ENCODE measurements at regions not wholly inside any gene's neighbourhood (a gene's known extent, or its start where the extent isn't known, plus 50 kb on each side); places are given as distances from the start of the nearest gene placed in this dataset.
"Not testable (repeated sequence)": the region's sequence is repeated elsewhere in the genome, so short reads cannot be mapped to it uniquely, and the experiment has no call there.

DNA sequence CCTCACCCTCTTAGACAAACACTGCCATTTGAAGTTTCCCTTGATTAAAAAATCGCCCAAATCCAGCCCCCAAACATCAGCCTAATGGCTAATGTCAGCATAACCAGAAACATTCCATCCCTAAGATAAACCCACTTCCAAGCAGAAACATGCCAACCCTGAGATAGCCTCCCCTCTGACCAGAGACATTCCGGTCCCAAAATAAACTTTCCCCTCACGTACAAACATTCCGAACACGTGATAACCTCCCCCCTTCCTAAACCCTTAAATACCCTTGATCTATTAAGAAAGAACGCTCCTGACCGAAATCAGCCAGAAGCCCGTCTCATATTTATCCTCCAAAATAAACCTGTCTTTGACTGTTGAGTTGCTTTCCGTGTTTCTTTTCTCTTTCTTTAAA lies 237.2 kb downstream of the ASMT start:
- DNase-seq (ENCODE audit: low read depth): no peak

DNA sequence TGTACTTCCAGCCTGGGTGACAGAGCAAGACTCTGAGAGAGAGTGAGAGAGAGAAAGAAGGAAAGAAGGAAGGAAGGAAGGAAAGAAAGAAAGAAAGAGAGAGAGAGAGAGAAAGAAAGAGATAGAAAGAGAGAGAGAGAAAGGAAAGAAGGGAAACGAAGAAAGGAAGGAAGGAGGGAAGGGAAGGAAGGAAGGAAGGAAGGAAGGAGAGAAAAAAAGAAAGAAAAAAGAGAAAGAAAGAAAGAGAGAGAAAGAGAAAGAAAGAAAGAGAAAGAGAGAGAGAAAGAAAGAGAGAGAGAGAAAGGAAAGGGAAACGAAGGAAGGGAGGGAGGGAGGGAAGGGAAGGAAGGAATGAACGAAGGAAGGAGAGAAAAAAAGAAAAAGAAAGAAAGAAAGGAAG lies 238.6 kb downstream of the ASMT start:
- no peak for DNase-seq (ENCODE audit: low read depth)

DNA sequence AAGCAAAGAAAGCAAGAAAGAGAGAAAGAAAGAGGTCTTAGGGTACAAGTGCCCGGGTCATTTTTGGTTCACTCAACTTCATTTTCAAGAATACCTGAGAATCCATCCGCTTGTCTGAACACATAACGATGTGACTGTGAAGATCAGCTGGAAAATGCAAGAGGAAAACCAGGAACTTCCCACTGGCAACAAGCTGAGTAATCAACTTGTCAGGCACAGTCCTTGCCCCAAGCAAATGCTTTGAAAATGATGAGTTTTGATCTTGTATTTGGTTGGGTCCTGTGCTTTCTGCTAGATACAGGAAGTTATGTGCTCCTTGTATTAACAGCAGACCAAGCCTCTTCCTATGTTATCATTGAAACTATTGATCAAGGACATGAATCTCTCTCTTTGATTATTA lies 239.1 kb downstream of the ASMT start:
- no peak for DNase-seq (ENCODE audit: low read depth)

DNA sequence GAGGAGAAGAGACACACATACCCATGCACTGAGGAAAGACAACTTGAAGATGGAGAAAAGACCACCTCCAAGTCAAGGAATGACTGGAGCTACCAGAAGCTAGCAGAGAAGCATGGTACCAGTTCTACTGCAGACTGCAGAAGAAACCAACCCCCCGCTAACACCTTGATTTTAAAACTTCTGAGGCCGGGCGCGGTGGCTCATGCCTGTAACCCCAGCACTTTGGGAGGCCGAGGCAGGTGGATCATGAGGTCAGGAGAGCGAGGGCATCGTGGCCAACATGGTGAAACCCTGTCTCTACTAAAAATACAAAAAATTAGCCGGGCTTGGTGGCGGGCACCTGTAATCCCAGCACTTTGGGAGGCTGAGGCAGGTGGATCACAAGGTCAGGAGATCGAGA lies 240.0 kb downstream of the ASMT start:
- not testable (repeated sequence) for DNase-seq (ENCODE audit: low read depth)

DNA sequence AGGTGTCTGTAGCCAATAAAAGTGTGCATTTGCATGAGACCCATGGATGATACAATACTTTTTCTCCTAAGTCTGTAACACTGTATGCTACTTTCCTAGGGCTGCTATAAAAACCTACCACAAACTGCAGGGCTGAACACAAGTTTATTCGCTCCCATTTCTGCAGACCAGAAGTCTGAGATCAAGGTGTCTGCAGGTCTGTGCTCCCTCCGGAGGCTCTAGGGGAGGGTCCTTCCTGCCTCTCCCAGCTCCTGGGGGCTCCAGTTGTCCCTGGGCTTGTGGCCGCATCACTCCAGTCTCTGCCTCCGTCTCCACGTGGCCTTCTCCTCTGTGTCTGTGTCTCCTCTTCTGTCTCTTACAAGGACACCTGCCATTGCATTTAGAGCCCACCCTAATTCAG lies 244.4 kb downstream of the ASMT start:
- DNase-seq (ENCODE audit: low read depth): not testable (repeated sequence)

DNA sequence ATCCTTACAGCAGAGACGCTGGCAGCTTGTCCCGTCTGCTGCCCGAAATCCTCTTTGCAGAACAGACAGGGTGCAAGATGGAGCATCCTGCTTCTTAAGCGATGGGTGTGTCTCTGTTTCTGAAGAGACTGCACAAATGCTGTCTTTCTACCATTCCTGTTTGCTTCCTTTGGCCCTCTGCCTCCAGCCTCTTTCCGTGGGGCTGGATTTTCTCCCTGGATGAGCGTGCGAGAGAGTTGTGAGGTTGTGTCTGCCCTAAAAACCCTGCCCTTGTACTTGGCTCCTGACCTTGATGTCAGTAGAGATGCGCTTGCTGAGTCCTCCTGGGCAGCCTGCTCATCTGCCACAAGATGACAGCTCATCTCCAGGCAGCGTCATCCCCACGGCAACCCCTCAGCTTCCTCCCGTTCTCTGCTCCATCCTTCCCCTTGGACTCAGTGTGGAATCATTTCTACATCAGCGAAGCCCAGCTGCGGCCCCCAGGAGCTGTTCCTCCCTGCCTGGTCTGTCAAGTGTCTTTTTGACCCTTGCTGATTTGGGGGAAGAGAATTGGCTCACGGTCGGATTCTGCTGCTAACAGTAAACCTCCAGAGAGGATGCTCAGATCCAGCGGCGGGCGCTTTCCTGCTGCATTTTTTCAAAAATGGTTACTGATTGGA lies 246.2 kb downstream of the ASMT start:
- no peak for DNase-seq (ENCODE audit: low read depth)

DNA sequence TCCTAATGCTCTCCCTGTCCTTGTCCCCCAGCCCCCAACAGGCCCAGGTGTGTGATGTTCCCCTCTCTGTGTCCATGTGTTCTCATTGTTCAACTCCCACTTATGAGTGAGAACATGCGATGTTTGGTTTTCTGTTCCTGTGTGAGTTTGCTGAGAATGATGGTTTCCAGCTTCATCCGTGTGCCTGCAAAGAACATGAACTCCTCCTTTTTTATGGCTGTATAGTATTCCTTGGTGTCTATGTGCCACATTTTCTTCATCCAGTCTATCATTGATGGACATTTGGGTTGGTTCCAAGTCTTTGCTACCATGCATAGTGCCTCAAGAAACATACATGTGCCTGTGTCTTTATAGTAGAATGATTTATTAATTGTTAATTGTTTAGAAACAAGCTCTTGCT lies 249.1 kb downstream of the ASMT start:
- not testable (repeated sequence) for DNase-seq (ENCODE audit: low read depth)

DNA sequence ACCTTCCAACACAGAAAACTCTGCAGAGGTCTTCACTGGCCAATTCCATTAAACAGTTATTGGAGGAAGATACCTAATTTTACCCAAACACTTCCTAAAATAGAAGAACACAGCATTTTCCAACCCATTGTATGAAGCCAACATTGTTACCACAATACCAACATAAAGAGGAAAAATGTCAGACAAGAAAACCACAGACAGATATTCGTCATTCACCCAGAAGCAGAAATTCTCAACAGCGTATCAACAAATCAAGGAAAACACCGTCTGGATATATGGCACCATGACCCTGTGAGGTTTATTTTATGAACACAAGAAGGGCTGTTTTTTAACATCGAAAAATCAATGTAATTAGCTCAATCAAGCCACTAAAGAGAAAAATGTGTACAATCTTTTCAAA lies 255.6 kb downstream of the ASMT start:
- DNase-seq (ENCODE audit: low read depth): no peak

DNA sequence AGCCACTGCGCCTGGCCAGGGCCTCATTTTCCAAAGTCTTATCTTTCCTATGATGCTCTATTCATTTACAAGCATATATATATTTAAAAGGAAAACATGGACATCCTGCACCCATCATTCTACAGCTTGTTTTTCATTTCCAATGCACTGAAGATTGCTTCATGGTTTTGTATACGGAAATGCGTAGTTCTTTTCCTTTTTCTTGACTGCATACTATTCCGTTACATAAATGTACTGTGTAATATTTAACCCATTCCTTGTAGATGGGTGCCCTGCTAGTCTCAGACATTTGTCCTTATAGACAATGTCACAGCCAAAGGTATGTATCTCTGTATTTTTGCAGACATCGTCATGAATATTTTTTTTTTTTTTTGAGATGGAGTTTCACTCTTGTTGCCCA lies 257.0 kb downstream of the ASMT start:
- no peak for DNase-seq (ENCODE audit: low read depth)

DNA sequence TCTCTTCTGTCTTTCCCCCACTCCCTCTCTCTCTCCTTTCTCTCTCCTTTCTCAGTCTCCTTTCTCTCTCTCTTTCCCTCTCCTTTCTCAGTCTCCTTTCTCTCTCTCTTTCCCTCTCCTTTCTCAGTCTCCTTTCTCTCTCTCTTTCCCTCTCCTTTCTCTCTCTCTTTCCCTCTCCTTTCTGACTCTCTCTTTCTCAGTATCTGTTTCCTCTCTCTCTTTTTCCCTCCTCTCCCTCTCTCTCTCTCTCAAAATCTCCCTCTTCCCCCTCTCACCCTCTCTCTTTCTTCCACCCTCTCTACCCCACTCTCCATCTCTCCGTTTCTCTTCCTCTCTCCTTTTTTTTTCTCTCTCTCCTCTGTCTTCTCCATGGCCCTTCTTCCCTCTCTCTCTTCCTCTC lies 258.8 kb downstream of the ASMT start:
- DNase-seq (ENCODE audit: low read depth): no peak

DNA sequence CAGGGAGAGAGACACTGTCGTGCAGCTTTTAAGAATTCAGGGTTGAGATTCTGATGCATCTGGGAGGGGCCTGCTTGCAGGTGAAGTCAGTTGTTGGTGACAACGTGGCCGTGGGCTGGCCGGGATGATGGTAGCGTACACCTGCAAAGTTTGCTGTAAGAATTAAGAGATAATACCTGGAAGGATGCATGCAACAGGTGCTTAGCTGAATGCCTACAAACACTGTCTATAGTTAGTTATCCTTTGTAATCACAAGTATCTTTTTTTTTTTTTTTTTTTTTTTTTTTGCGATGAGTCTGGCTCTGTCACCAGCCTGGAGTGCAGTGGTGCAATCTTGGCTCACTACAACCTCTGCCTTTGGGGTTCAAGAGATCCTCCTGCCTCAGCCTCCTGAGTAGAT lies 259.6 kb downstream of the ASMT start:
- no peak for DNase-seq (ENCODE audit: low read depth)

DNA sequence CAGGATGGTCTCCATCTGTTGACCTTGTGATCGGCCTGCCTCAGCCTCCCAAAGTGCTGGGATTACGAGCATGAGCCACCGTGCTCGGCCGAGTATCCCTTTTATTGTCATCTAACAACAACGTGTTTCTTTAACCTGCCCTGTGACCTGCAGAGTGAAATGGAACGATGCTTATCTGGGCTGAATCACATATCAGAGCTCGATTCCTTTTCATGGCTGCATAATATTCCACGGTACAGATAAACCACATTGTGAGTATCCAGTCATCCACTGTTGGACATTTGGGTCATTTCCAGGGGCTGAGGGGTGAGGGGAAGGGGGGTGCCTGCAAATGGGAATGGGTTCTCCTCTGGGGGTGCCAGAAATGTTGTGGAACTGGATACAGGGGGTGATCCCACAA lies 260.0 kb downstream of the ASMT start:
- no peak for DNase-seq (ENCODE audit: low read depth)

DNA sequence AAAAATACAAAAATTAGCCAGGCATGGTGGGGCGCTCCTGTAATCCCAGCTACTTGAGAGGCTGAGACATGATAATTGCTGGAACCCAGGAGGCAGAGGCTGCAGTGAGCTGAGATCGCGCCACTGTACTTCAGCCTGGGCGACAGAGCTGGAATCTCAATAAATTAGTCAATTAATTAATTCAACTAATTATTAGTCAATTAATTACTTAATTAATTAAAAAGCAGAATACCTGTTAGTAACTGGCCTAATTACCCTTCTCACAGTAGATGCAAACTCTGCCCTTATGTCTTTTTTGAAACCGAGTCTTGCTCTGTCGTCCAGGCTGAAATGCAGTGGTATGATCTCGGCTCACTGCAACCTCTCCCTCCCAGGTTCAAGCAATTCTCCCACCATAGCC lies 261.2 kb downstream of the ASMT start:
- no peak for DNase-seq (ENCODE audit: low read depth)

DNA sequence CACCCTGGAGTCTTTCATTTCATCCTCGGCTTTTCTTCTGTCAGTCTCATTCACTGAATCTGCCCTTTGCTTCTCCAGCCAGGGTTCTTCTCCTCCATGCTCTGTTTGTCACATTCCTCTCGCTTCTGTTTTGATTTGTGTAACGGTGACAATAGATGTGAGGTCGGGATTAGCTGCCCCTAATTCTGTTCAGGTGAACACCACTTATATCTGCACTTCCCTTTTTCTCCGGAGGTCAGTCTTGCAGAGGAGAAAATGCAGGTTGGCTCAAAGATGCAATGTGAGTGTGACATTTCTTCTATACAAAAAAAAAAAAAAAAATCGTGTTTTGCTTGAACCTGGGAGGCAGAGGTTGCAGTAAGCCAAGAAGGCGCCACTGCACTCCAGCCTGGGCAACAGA lies 262.9 kb downstream of the ASMT start:
- DNase-seq (ENCODE audit: low read depth): no peak

DNA sequence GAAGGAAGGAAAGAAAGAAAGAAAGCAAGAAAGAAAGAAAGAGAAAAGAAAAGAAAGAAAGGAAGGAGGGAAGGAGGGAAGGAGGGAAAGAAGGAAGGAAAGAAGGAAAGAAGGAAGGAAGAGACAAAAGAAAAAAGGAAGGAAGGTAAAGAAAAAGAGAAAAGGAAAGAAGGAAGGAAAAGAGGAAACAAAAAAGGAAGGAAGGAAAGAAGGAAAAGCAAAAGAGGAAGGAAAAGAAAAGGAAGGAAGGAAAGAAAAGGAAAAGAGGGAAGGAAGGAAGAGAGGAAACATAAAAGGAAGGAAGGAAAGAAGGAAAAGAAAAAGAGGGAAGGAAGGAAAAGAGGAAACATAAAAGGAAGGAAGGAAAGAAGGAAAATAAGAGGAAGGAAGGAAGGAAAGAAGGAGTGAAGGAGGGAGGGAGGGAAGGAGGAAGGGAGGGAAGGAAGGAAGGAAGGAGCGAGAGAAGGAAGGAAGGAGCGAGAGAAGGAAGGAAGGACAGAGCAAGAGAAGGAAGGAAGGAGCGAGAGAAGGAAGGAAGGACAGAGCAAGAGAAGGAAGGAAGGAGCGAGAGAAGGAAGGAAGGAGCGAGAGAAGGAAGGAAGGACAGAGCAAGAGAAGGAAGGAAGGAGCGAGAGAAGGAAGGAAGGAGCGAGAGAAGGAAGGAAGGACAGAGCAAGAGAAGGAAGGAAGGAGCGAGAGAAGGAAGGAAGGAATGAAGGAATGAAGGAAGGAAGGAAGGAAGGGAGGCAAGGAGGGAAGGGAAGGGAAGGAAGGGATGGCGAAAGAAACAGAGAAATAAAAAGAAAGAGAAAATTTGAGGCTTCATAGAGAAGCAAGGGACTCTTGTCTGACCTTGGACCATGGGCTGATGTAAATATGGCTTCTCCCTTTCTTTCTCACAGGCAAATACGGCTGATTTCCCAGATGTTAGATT lies 266.3 kb downstream of the ASMT start:
- not testable (repeated sequence) for DNase-seq (ENCODE audit: low read depth)

DNA sequence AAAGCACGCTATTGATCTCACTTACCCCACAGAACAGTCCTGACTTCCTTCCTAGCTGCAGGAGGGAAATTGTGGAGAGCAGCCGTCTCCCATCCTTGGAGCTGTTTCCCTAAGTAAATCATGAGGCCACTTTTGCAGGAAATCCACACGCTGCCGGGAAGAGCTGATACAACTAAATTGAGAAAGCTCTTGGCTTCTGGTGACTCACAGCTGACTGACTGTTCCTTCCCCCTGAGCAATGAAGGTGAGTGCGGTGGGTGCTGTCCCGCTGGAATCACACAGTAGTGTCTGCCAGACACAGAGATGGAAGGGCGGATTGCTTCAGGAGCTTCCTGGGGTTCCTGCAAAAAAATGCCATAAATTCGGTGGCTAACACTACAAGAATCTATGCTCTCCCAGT lies 268.9 kb downstream of the ASMT start:
- no peak for DNase-seq (ENCODE audit: low read depth)

DNA sequence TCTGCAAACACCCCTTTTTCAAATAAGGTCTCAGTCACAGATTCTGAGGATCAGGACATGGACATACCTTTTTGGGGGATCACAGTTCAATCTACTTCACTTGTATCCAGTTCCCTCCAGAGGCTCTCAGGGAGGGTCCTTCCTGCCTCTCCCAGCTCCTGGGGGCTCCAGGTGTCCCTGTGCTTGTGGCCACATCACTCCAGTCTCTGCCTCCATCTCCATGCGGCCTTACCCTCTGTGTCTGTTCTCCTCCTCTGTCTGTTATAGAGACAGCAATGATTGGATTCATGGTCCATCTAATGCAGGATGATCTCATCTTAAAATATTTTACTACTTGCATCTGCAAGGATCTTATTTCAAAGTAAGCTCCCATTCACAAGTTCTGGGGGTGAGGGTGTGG lies 269.6 kb downstream of the ASMT start:
- DNase-seq (ENCODE audit: low read depth): no peak

DNA sequence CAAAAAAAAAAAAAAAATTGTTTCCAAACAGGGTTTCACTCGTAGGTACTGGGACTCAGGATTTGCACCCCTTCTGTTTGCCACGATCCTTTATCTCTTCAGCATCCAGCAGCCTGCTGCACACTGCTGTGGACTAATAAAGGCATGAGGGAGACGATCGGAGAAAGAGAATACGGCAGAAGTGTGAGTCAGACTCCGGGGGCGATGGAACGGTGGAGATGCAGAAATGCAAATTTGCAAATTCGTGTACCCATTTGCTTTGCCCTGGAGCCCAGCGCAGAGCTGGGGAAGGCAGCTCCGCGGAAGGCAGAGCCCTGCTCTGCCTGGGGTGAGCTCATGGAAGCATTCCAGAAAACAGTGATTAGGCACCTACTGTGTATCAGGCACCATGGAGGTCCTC lies 270.3 kb downstream of the ASMT start:
- no peak for DNase-seq (ENCODE audit: low read depth)

DNA sequence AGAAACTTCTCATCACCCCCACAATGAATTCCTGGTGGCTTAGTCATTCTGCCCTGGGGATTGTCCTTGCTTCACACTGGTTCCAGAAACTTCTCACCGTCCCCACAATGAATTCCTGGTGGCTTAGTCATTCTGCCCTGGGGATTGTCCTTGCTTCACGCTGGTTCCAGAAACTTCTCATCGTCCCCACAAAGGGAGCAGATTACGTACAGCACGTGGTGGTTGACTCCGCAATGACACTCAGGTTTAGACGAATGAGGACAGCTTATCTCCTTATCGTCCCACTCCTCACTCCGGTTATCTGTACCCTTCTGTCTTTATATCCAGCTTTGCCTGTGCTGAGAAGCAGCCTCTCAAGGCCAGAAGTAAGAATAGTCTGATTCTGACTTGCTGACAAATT lies 273.4 kb downstream of the ASMT start:
- DNase-seq (ENCODE audit: low read depth): not testable (repeated sequence)

DNA sequence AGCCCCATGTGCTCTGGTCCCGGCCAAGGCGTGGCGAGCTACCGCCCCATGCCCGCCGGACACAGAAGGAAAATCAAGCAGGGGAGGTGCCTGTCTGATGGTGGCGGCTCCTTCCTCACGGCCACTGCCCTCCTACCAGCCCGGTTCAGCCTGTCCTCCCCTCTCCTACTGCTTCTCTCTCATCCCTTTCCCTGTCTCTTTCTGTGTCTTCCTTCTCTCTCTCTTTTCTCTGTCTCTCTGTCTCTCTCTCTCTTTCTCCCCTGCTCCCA lies 279.1 kb downstream of the ASMT start:
- DNase-seq (ENCODE audit: low read depth): no peak

DNA sequence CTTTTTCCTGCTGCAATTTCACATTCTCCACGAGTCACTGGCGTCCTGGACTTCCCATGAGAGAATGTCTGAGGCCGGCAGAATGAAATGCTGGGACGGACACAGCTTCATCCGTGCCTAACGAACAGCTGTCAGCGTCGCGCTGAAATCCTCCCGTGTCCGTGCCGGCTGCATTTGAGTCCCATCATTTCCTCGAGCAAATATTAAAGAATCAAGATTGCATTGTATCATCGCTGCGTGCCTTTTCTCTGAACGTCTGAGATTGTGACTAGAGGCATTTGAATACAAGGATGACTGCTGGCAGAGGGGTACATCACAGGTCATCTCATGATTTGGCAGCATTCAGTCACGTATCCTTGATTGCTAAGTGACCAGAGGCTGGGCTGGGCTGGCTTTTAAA lies 279.9 kb downstream of the ASMT start:
- no peak for DNase-seq (ENCODE audit: low read depth)

DNA sequence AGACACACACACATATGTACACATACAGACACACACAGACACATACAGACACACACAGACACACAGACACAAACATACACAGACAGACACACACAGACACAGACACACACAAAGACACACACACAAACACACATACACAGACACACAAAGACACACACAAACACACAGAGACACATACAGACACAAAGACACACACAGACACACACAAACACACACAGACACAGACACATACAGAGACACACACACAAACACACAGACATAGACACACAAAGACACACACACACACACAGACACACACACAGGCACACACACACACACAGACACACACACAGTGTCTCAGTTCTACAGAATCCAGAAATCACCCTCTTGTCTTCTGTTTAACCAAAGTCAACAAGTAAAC lies 280.7 kb downstream of the ASMT start:
- no peak for DNase-seq (ENCODE audit: low read depth)

DNA sequence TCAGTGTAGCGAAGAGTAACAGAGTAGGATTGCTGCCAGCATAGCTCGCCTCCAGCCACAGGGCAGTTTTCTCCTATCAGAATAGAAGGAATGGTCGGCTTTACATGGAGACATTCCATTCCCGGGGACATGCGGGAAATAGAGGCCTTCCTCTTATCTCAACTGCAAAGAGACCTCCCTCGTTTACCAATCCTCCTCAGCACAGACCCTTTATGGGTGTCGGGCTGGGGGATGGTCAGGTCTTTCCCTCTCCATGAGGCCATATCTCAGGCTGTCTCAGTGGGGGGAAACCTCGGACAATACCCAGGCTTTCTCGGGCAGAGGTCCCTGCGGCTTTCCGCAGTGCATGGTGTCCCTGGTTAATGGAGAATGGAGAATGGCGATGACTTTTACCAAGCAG lies 285.0 kb downstream of the ASMT start:
- DNase-seq (ENCODE audit: low read depth): no peak

DNA sequence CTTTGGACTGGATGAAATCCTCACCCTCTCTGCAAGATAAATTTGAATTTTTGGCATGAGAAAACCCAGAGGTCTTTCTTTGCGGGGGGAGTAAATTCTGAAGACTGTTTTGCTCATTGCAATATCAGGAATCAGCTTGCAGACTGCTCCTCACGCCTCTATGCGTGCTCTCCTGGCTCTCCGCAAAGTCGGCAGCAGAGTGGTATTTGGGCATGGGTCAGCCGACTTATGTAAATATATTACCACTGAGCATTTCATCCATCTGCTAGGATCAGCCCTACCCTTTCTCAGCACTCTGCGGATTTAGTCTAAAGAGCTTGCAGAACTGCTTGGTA lies 288.0 kb downstream of the ASMT start:
- DNase-seq (ENCODE audit: low read depth): no peak
